HG03280 (cell line): ENCODE measurements at regions not wholly inside any gene's neighbourhood (a gene's known extent, or its start where the extent isn't known, plus 50 kb on each side); places are given as distances from the start of the nearest gene placed in this dataset.

Source experiments
- ATAC-seq: cut with Tn5 transposase; IDR thresholded peaks from one replicate; pipeline ENCODE4 v1.9.1; 2021; ENCODE audit warnings: mild to moderate bottlenecking, moderate library complexity; ENCODE audit not compliant: unreplicated experiment

- no peak for ATAC-seq
These were observed 202.6 kb upstream of the LEF1 start for GRCh38 chr4:108371282-108371681.

- ATAC-seq = no peak
These were observed 201.8 kb upstream of the LEF1 start for GRCh38 chr4:108370291-108371141.

- no peak for ATAC-seq
These were observed 200.4 kb upstream of the LEF1 start for GRCh38 chr4:108369035-108369655.

- no peak for ATAC-seq
These were observed 199.0 kb upstream of the LEF1 start for GRCh38 chr4:108367751-108368150.

- no peak for ATAC-seq
These were observed 198.0 kb upstream of the LEF1 start for GRCh38 chr4:108366716-108367115.

GRCh38 chr4:108365551-108365950 is 196.8 kb upstream of the LEF1 start:
- no peak for ATAC-seq

GRCh38 chr4:108361886-108362285 is 193.2 kb upstream of the LEF1 start:
- no peak for ATAC-seq

GRCh38 chr4:108361446-108361820 is 192.7 kb upstream of the LEF1 start:
- ATAC-seq = no peak

- no peak for ATAC-seq
These were observed 192.2 kb upstream of the LEF1 start for GRCh38 chr4:108360754-108361445.

GRCh38 chr4:108359986-108360681 is 191.4 kb upstream of the LEF1 start:
- no peak for ATAC-seq

- peak; percentile 70 for ATAC-seq
These were observed 190.6 kb upstream of the LEF1 start for GRCh38 chr4:108359130-108359985.

GRCh38 chr4:108355902-108356535 is 187.3 kb upstream of the LEF1 start:
- ATAC-seq = no peak

GRCh38 chr4:108355186-108355901 is 186.6 kb upstream of the LEF1 start:
- no peak for ATAC-seq

- no peak for ATAC-seq
These were observed 184.1 kb upstream of the LEF1 start for GRCh38 chr4:108352664-108353308.

- no peak for ATAC-seq
These were observed 183.1 kb upstream of the LEF1 start for GRCh38 chr4:108351791-108352190.

- ATAC-seq = no peak
These were observed 181.6 kb upstream of the LEF1 start for GRCh38 chr4:108350332-108350731.

- no peak for ATAC-seq
These were observed 178.1 kb upstream of the LEF1 start for GRCh38 chr4:108346818-108347210.

- ATAC-seq = no peak
These were observed 177.4 kb upstream of the LEF1 start for GRCh38 chr4:108345862-108346817.
